Keratinocyte (primary cell): ENCODE measurements at regions not wholly inside any gene's neighbourhood (a gene's known extent, or its start where the extent isn't known, plus 50 kb on each side); places are given as distances from the start of the nearest gene placed in this dataset.

Source experiments
- DNase-seq: peaks from one replicate; pipeline ENCODE4 v3.0.0-alpha.2; 2011; ENCODE audit warnings: low read depth, missing footprints, low spot score
- FAIRE-seq: peaks from 2 replicates; lab custom pipeline; 2011; peaks lifted over from hg19 to GRCh38; lab: Jason Lieb, UNC
- H2AFZ ChIP-seq: 2 replicates; pipeline ENCODE4 v1.6.0; 2012; ENCODE audit warnings: low read length, control low read depth, inconsistent platforms; ENCODE audit not compliant: control insufficient read depth
- H3K27ac ChIP-seq: 2 replicates; pipeline ENCODE4 v1.5.1; 2011; ENCODE audit warnings: low read length; ENCODE audit not compliant: control insufficient read depth, insufficient read depth
- H3K27me3 ChIP-seq: 3 replicates; pipeline ENCODE4 v1.6.0; 2011; ENCODE audit warnings: low read length; ENCODE audit not compliant: control insufficient read depth, insufficient read depth; ENCODE audit errors: extremely low read depth
- H3K36me3 ChIP-seq, 2 experiments: 2 replicates in 1 of 2; 3 replicates in 1 of 2; pipeline ENCODE4 v1.5.1; 2011; ENCODE audit warnings: low read length in 2 of 2, mild to moderate bottlenecking in 1 of 2; ENCODE audit not compliant: control insufficient read depth in 2 of 2, insufficient read depth in 2 of 2; ENCODE audit errors: extremely low read depth in 1 of 2
- H3K4me1 ChIP-seq: 3 replicates; pipeline ENCODE4 v1.5.1; 2011; ENCODE audit warnings: low read length; ENCODE audit not compliant: control insufficient read depth, insufficient read depth; ENCODE audit errors: extremely low read depth
- H3K4me2 ChIP-seq: 3 replicates; pipeline ENCODE4 v1.6.0; 2011; ENCODE audit warnings: low read depth, low read length; ENCODE audit not compliant: control insufficient read depth, insufficient read depth; ENCODE audit errors: extremely low read depth
- H3K4me3 ChIP-seq, 3 experiments: fragments of 200-600 bp in 1 of 3; sonication (generic) in 1 of 3; 2 replicates in 2 of 3; 3 replicates in 1 of 3; pipeline ENCODE4 v1.5.1; 2011 to 2016; ENCODE audit warnings: low read length in 3 of 3, mild to moderate bottlenecking in 3 of 3, control low read depth in 2 of 3, inconsistent platforms in 1 of 3, low read depth in 1 of 3, mixed read lengths in 1 of 3, mixed run types in 1 of 3, moderate library complexity in 1 of 3; ENCODE audit not compliant: control insufficient read depth in 2 of 3, insufficient read depth in 2 of 3; ENCODE audit errors: extremely low read depth in 1 of 3
- H3K79me2 ChIP-seq: 2 replicates; pipeline ENCODE4 v1.6.0; 2012; ENCODE audit warnings: low read length; ENCODE audit not compliant: control insufficient read depth, insufficient read depth
- H3K9ac ChIP-seq: 3 replicates; pipeline ENCODE4 v1.6.0; 2011; ENCODE audit warnings: low read length; ENCODE audit not compliant: control insufficient read depth, insufficient read depth; ENCODE audit errors: extremely low read depth
- H3K9me1 ChIP-seq: 3 replicates; pipeline ENCODE4 v1.6.0; 2011; ENCODE audit warnings: low read length; ENCODE audit not compliant: control insufficient read depth, insufficient read depth; ENCODE audit errors: extremely low read depth
- H3K9me3 ChIP-seq: 2 replicates; pipeline ENCODE4 v1.5.1; 2012; ENCODE audit warnings: low read depth, low read length; ENCODE audit not compliant: control insufficient read depth
- H4K20me1 ChIP-seq: 3 replicates; pipeline ENCODE4 v1.6.0; 2011; ENCODE audit warnings: low read length; ENCODE audit not compliant: control insufficient read depth, insufficient read depth; ENCODE audit errors: extremely low read depth
- EZH2 ChIP-seq: IDR thresholded peaks from one replicate; pipeline ENCODE4 v1.6.1; 2012; ENCODE audit warnings: inconsistent platforms, mild to moderate bottlenecking, low read length, moderate library complexity
- dilution Hi-C: fragments of 300-500 bp; cut with MboI; formaldehyde crosslinking; loops from one replicate; pipeline ENCODE4 v1.7.0; 2020; ENCODE audit warnings: low sequenced_read_pairs; ENCODE audit not compliant: extremely low pct_ligation_motif_present
- TF ChIP-seq, protein P1 (sequence below), 3 experiments: IDR thresholded peaks in 1 of 3; conservative IDR thresholded peaks in 1 of 3; optimal IDR thresholded peaks in 1 of 3; 2 replicates in 2 of 3; 3 replicates in 1 of 3; pipeline versions ENCODE3 to v1.5.1; 2011; ENCODE audit warnings: low read length in 3 of 3, mild to moderate bottlenecking in 3 of 3, moderate library complexity in 2 of 3, control low read depth in 1 of 3, inconsistent platforms in 1 of 3; ENCODE audit not compliant: insufficient read depth in 2 of 3; ENCODE audit errors: extremely low read depth in 1 of 3

DNA sequence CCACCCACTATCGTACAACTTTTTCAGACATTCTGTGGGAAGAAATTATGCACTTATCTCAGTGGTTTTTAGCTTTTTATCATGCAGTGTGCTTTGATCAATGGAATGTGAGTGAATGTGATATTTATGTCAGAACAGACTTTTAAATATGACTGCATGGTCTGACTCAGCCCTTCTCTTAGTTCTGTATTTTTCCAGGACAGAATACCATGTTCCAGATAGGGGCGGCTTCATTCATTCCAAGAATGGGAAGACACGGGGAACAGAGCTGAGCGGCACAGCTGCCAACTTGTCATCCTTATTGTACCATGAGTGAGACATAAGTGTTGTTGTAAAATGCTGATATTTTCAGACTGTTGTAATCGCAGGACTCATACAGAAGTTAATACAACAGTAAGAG is 214.6 kb upstream of the NCAM2 start:
- Histone ChIP-seq H3K9me3 (peaks cover 7% of the 10 kb centered on the region), H3K36me3 (no peaks in the 10 kb centered on the region), H3K4me3 (no peak overlapping the region), H3K79me2 (no peaks in the 10 kb centered on the region), H3K27ac (no peak overlapping the region), H2AFZ (no peak overlapping the region), H4K20me1 (no peaks in the 10 kb centered on the region), H3K4me2 (no peak overlapping the region), H3K9me1 (no peaks in the 10 kb centered on the region), H3K4me1 (no peaks in the 10 kb centered on the region), H3K27me3 (no peaks in the 10 kb centered on the region), H3K9ac (no peak overlapping the region)
- no peak for DNase-seq
- FAIRE-seq = no peak
- TF ChIP-seq EZH2 = no peak
- TF ChIP-seq, protein P1, sequence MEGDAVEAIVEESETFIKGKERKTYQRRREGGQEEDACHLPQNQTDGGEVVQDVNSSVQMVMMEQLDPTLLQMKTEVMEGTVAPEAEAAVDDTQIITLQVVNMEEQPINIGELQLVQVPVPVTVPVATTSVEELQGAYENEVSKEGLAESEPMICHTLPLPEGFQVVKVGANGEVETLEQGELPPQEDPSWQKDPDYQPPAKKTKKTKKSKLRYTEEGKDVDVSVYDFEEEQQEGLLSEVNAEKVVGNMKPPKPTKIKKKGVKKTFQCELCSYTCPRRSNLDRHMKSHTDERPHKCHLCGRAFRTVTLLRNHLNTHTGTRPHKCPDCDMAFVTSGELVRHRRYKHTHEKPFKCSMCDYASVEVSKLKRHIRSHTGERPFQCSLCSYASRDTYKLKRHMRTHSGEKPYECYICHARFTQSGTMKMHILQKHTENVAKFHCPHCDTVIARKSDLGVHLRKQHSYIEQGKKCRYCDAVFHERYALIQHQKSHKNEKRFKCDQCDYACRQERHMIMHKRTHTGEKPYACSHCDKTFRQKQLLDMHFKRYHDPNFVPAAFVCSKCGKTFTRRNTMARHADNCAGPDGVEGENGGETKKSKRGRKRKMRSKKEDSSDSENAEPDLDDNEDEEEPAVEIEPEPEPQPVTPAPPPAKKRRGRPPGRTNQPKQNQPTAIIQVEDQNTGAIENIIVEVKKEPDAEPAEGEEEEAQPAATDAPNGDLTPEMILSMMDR (optimal IDR thresholded peaks at IDR 0.05 in 1 of 3, IDR thresholded peaks at IDR 0.05 in 1 of 3, conservative IDR thresholded peaks at IDR 0.05 in 1 of 3; ENCODE audit: extremely low read depth in 1 of 3, insufficient read depth in 2 of 3, low read length in 3 of 3) = no peak
- dilution Hi-C loops = no loop called here

DNA sequence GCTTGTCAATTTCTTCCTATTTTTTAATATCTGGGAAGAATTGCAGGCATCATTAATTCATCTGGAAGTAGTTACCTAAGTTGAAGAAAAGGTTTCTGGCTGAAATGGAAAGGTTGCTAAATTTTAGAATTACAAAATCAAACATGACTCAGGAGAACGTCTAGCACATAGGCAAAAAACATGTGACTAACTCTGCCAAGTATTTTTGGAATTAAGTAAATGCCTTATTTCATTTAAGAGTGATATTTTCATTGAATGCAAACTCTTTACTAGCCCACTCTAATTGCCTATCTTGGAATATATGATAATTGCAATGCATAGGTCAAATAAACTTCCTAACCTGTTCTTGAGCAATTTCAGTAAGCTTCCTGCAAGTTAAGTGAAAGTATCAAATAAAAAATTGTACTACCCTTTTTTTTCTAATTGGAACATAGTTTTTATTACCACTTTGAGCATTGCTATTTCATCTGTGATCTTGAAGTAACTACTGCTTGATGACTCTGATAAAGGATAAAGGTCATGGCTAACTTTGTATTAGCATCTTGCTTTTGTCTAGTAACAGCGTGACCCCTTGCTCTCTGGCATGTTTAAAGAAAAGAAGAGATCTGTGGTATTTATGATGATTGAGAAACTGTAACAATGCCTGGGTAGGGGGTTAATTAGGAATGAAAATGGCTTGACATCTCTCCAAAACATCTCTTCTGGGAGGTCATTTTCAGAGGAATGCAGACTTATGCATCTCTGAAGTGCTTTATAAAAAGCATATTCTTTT is 208.3 kb upstream of the NCAM2 start:
- dilution Hi-C loops = no loop called here
- Histone ChIP-seq H3K27ac (no peak overlapping the region), H3K9me3 (no peaks in the 10 kb centered on the region), H3K36me3 (no peaks in the 10 kb centered on the region), H3K79me2 (no peaks in the 10 kb centered on the region), H3K4me2 (no peak overlapping the region), H2AFZ (no peak overlapping the region), H4K20me1 (no peaks in the 10 kb centered on the region), H3K4me1 (no peaks in the 10 kb centered on the region), H3K27me3 (no peaks in the 10 kb centered on the region), H3K9ac (no peak overlapping the region), H3K4me3 (no peak overlapping the region), H3K9me1 (no peaks in the 10 kb centered on the region)
- TF ChIP-seq, protein P1 (optimal IDR thresholded peaks at IDR 0.05 in 1 of 3, IDR thresholded peaks at IDR 0.05 in 1 of 3, conservative IDR thresholded peaks at IDR 0.05 in 1 of 3; ENCODE audit: extremely low read depth in 1 of 3, insufficient read depth in 2 of 3, low read length in 3 of 3) = no peak
- TF ChIP-seq EZH2 = no peak
- DNase-seq = no peak
- FAIRE-seq = no peak
